AG04449 (cell line): ENCODE measurements at regions not wholly inside any gene's neighbourhood (a gene's known extent, or its start where the extent isn't known, plus 50 kb on each side); places are given as distances from the start of the nearest gene placed in this dataset.

Source experiments
- CTCF ChIA-PET: fragments of 350-600 bp; formaldehyde crosslinking; extraction: SDS; loops from one replicate; lab custom pipeline; 2021; ENCODE audit warnings: antibody characterized with exemption; lab: Yijun Ruan, JAX
- POLR2A ChIA-PET: fragments of 400-600, 350-600 bp; formaldehyde crosslinking; extraction: SDS; loops from one replicate; lab custom pipeline; 2020; ENCODE audit warnings: antibody characterized with exemption, inconsistent platforms; lab: Yijun Ruan, JAX
- DNase-seq: peaks from one replicate; pipeline ENCODE4 v3.0.0-alpha.2; 2010; ENCODE audit warnings: low read depth, low spot score
- H3K4me3 ChIP-seq: 2 replicates; pipeline ENCODE4 v1.5.1; 2011; ENCODE audit warnings: low read depth, mild to moderate bottlenecking, control low read depth, low read length
- CTCF ChIP-seq: IDR thresholded peaks from one replicate; pipeline ENCODE4 v1.5.1; 2011; ENCODE audit warnings: mild to moderate bottlenecking, moderate library complexity, low read length, control low read depth, inconsistent platforms; ENCODE audit not compliant: insufficient read depth; ENCODE audit errors: missing control alignments

- ChIA-PET POLR2A (no interaction called here), CTCF (no interaction called here)
- no peak overlapping the region for H3K4me3 ChIP-seq
- DNase-seq = no peak
- no peak for TF ChIP-seq CTCF
These were observed 348.9 kb downstream of the DCHS2 start for GRCh38 chr4:154142664-154143063.

- no peak for DNase-seq
- H3K4me3 ChIP-seq = no peak overlapping the region
- TF ChIP-seq CTCF = no peak
- ChIA-PET POLR2A (no interaction called here), CTCF (no interaction called here)
These were observed 350.7 kb downstream of the DCHS2 start for GRCh38 chr4:154140869-154141268.

GRCh38 chr4:154137320-154137905 lies 348.5 kb upstream of the SFRP2 start:
- ChIA-PET CTCF (no interaction called here), POLR2A (no interaction called here)
- no peak overlapping the region for H3K4me3 ChIP-seq
- no peak for DNase-seq
- TF ChIP-seq CTCF = no peak

- ChIA-PET POLR2A (no interaction called here), CTCF (no interaction called here)
- no peak for TF ChIP-seq CTCF
- DNase-seq = no peak
- no peak overlapping the region for H3K4me3 ChIP-seq
These were observed 346.7 kb upstream of the SFRP2 start for GRCh38 chr4:154135576-154135975.

- H3K4me3 ChIP-seq = no peak overlapping the region
- TF ChIP-seq CTCF = no peak
- DNase-seq = no peak
- POLR2A ChIA-PET = no interaction called here
- CTCF ChIA-PET = no interaction called here
These were observed 343.5 kb upstream of the SFRP2 start for GRCh38 chr4:154132406-154132805.

GRCh38 chr4:154126276-154126675 lies 337.4 kb upstream of the SFRP2 start:
- POLR2A ChIA-PET = no interaction called here
- DNase-seq = no peak
- no peak overlapping the region for H3K4me3 ChIP-seq
- CTCF ChIA-PET = no interaction called here
- TF ChIP-seq CTCF = no peak
